SU-DHL-6 (cell line): ENCODE measurements at regions not wholly inside any gene's neighbourhood (a gene's known extent, or its start where the extent isn't known, plus 50 kb on each side); places are given as distances from the start of the nearest gene placed in this dataset.
"Not testable (repeated sequence)": the region's sequence is repeated elsewhere in the genome, so short reads cannot be mapped to it uniquely, and the experiment has no call there.

Experiments
- H2AFZ ChIP-seq: fragments of 200-600 bp; sonication (generic); 2 replicates; pipeline ENCODE4 v1.6.1; 2014; ENCODE audit warnings: low read depth, mild to moderate bottlenecking, moderate library complexity, mixed read lengths, antibody characterized with exemption, low read length; ENCODE audit not compliant: severe bottlenecking
- H3F3A ChIP-seq: fragments of 200-600 bp; shearing (Covaris generic); 2 replicates; pipeline ENCODE4 v1.6.0; 2016; ENCODE audit warnings: antibody characterized with exemption, mild to moderate bottlenecking; ENCODE audit not compliant: insufficient read depth
- H3K27ac ChIP-seq: fragments of 200-600 bp; sonication (generic); 2 replicates; pipeline ENCODE4 v1.5.1; 2016; ENCODE audit warnings: low read depth, mild to moderate bottlenecking, low read length, moderate library complexity, mixed read lengths
- H3K27me3 ChIP-seq: fragments of 200-600 bp; sonication (generic), shearing (Covaris generic); 2 replicates; pipeline ENCODE4 v1.6.0; 2014; ENCODE audit warnings: mild to moderate bottlenecking, low read length
- H3K36me3 ChIP-seq: fragments of 200-600 bp; sonication (generic); 2 replicates; pipeline ENCODE4 v1.6.1; 2014; ENCODE audit warnings: mild to moderate bottlenecking, low read length, mixed read lengths
- H3K4me2 ChIP-seq: fragments of 300-600, 200-600 bp; shearing (Covaris generic), sonication (generic); 2 replicates; pipeline ENCODE4 v1.6.0; 2014; ENCODE audit warnings: low read length, low read depth, mild to moderate bottlenecking; ENCODE audit not compliant: poor library complexity, severe bottlenecking
- H3K4me3 ChIP-seq: fragments of 200-600 bp; sonication (generic); 2 replicates; pipeline ENCODE4 v1.5.1; 2014; ENCODE audit warnings: antibody characterized with exemption, low read length, mild to moderate bottlenecking, mixed read lengths; ENCODE audit not compliant: insufficient read depth, poor library complexity, severe bottlenecking
- H3K79me2 ChIP-seq: fragments of 200-600 bp; sonication (generic); 2 replicates; pipeline ENCODE4 v1.6.1; 2014; ENCODE audit warnings: mild to moderate bottlenecking, low read length, moderate library complexity; ENCODE audit not compliant: insufficient read depth
- H3K9ac ChIP-seq: fragments of 200-600 bp; sonication (generic); 2 replicates; pipeline ENCODE4 v1.7.0; 2014; ENCODE audit warnings: mild to moderate bottlenecking, low read length
- H3K9me2 ChIP-seq: fragments of 200-600 bp; sonication (generic); replicated peaks from 2 replicates; pipeline ENCODE4 v1.6.1; 2014; ENCODE audit warnings: low read length; ENCODE audit not compliant: insufficient read depth
- H3K9me3 ChIP-seq: fragments of 200-600 bp; sonication (generic); 2 replicates; pipeline ENCODE4 v1.6.1; 2014; ENCODE audit warnings: low read length, mixed read lengths; ENCODE audit not compliant: insufficient read depth
- H4K20me1 ChIP-seq: fragments of 200-600 bp; sonication (generic); 2 replicates; pipeline ENCODE4 v1.6.1; 2014; ENCODE audit warnings: low read depth, mild to moderate bottlenecking, antibody characterized with exemption, low read length, moderate library complexity, mixed read lengths
- CTCF ChIP-seq: fragments of 200-600 bp; sonication (generic); IDR thresholded peaks from one replicate; pipeline ENCODE4 v1.5.1; 2017; ENCODE audit warnings: antibody characterized with exemption, mild to moderate bottlenecking, low read length, moderate library complexity; ENCODE audit not compliant: insufficient read depth, poor library complexity, severe bottlenecking
- EZH2phosphoT487 ChIP-seq: fragments of 200-600 bp; sonication (generic), shearing (Covaris generic); conservative IDR thresholded peaks from 2 replicates; pipeline ENCODE4 v1.6.1; 2018; ENCODE audit warnings: mild to moderate bottlenecking, antibody characterized with exemption, low read length, moderate library complexity, mixed read lengths

DNA sequence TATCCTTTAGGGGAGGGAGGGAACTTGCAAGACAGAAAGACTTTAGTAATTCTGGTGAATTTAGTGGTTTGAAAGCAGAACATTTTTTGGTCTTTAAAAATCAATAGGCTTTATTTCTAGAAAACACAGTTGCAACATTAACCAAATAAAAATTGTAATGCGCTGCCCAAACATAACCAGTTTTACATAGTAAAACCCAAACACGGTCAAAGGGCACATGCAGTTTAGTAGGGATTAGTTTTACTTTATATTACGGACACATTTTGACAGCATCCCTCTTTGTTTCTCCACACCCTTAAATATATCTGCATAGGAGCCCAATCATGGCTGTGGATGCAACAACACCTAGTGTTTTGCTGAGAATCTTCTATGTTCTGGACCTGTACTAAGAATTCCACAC is 156.7 kb downstream of the NR2F2 start:
- TF ChIP-seq EZH2phosphoT487 (no peak), CTCF (no peak)
- H2AFZ ChIP-seq: no peak overlapping the region
- no peaks in the 10 kb centered on the region for H3K27me3 ChIP-seq
- H3K27ac ChIP-seq: no peak overlapping the region
- H3K9me2 ChIP-seq: no peaks in the 10 kb centered on the region; the same call in 1 of the 2 replicates
- H3K79me2 ChIP-seq: no peaks in the 10 kb centered on the region
- no peak overlapping the region for H3K9ac ChIP-seq
- no peaks in the 10 kb centered on the region for H3K36me3 ChIP-seq
- H3K4me3 ChIP-seq: no peak overlapping the region
- no peaks in the 10 kb centered on the region for H3F3A ChIP-seq
- no peaks in the 10 kb centered on the region for H4K20me1 ChIP-seq
- no peaks in the 10 kb centered on the region for H3K9me3 ChIP-seq
- no peak overlapping the region for H3K4me2 ChIP-seq

GRCh38 chr15:96491066-96491699 is 160.7 kb downstream of the NR2F2 start:
- not testable (repeated sequence) for H3K9me2 ChIP-seq, H3K27ac ChIP-seq, H3K4me2 ChIP-seq, H2AFZ ChIP-seq, H3K27me3 ChIP-seq, H3K4me3 ChIP-seq, H3F3A ChIP-seq, H3K36me3 ChIP-seq, H3K79me2 ChIP-seq, H3K9me3 ChIP-seq, H4K20me1 ChIP-seq, H3K9ac ChIP-seq

DNA sequence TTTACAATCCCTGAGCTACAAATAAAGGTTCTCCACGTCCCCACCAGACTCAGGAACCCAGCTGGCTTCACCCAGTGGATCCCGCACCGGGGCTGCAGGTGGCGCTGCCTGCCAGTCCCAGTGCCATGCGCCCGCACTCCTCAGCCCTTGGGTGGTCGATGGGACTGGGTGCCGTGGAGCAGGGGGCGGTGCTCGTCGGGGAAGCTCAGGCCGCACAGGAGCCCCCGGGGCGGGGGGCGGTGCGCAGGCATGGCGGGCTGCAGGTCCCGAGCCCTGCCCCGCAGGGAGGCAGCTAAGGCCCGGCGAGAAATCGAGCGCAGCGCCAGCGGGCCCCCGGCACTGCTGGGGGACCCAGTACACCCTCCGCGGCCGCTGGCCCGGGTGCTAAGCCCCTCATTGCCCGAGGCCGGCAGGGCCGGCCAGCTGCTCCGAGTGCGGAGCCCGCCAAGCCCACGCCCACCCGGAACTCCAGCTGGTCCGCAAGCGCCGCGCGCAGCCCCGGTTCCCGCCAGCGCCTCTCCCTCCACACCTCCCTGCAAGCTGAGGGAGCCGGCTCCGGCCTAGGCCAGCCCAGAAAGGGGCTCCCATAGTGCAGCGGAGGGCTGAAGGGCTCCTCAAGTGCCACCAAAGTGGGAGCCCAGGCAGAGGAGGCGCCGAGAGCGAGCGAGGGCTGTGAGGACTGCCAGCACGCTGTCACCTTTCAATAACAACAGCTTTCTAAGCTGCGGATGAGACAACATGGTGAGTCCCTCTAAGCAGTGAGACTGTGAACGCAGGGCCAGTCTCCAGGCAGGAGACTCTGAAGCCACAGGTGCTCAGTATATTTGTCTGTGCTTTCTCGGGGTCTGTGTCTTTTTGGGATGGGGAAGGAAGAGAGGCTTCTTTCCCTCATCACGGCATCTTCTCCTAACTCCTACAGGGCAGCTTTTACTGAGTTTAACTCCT is 161.5 kb downstream of the NR2F2 start:
- H3K4me3 ChIP-seq, H3K79me2 ChIP-seq, H3K36me3 ChIP-seq, H4K20me1 ChIP-seq, H2AFZ ChIP-seq, H3F3A ChIP-seq, H3K4me2 ChIP-seq, H3K27me3 ChIP-seq, H3K9me2 ChIP-seq, H3K9me3 ChIP-seq, H3K9ac ChIP-seq, H3K27ac ChIP-seq: not testable (repeated sequence)

- Histone ChIP-seq H3K27ac (no peak overlapping the region), H2AFZ (no peak overlapping the region), H3K9ac (no peak overlapping the region), H3K4me3 (no peak overlapping the region), H3K4me2 (no peak overlapping the region), H3K27me3 (no peaks in the 10 kb centered on the region), H3K79me2 (no peaks in the 10 kb centered on the region), H3F3A (no peaks in the 10 kb centered on the region), H3K9me2 (no peaks in the 10 kb centered on the region), H3K9me3 (no peaks in the 10 kb centered on the region), H3K36me3 (no peaks in the 10 kb centered on the region), H4K20me1 (no peaks in the 10 kb centered on the region)
- TF ChIP-seq EZH2phosphoT487: no peak
- no peak for TF ChIP-seq CTCF
Observed at GRCh38 chr15:96494505-96494904, 164.0 kb downstream of the NR2F2 start.
